GM21381 (cell line): ENCODE measurements at regions not wholly inside any gene's neighbourhood (a gene's known extent, or its start where the extent isn't known, plus 50 kb on each side); places are given as distances from the start of the nearest gene placed in this dataset.

Experiments used
- ATAC-seq: cut with Tn5 transposase; IDR thresholded peaks from one replicate; pipeline ENCODE4 v1.9.1; 2021; ENCODE audit warnings: mild to moderate bottlenecking, moderate library complexity; ENCODE audit not compliant: unreplicated experiment

GRCh38 chr10:43963379-43963778, 314.7 kb upstream of the ZNF32 start:
- no peak for ATAC-seq

GRCh38 chr10:43962346-43963191, 313.9 kb upstream of the ZNF32 start:
- no peak for ATAC-seq

GRCh38 chr10:43961523-43962345, 313.1 kb upstream of the ZNF32 start:
- ATAC-seq, result no peak

- ATAC-seq, result no peak
Observed at GRCh38 chr10:43960981-43961380, 312.3 kb upstream of the ZNF32 start.

DNA sequence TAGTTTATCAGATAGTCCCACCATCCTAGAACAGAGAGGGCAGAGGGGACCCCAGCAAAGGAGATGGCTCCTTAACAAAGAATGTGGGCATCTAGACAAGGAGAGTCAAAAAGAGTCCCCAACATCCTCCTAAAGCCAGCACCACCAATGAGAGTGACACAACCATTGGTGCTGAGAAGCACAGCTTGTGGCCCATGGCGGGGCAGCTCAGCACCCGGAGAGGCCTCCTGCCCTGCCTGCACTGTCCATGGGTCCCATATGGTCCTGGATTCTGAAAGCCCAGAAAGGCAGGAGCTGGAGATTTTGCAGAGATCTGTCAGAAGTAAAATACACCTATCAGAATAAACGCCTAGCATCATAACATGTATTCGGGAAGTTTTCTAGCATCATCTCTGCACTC, 311.8 kb upstream of the ZNF32 start:
- no peak for ATAC-seq

GRCh38 chr10:43960135-43960415, 311.4 kb upstream of the ZNF32 start:
- no peak for ATAC-seq

DNA sequence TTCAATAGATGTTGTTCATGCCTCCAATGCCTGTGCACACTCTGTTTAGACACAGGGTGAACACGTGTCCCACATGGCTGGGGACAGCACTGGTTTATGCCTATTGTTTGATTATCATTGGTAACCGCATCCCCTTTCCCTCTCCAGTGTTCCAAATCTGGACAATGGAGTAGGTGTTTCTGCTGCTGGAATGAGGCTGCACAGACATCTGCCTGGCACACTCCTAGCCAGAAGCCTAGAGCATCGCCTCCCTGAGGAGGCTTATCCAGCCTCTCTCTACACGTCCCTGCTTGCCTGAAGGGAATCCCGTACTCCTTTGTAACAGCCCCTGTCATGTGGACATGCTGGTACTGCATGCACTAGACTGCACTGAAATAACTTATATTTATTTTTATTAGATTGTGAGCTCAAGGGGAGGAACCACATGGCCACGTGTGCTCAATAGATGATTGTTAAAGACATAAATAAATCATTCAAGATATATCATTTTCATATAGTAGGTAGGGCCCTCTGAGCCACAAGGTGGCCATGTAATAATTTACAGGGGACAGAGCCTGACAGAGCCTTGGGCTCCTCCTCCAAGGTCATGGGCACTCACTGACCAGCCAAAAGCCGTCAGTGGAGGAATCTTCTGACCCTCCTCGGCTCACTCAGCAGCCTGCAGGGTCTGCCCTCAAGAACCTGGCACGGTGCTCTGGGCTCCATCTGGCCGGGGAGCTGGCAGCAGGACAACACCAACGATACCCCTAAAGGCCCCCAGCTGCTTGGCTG, 310.9 kb upstream of the ZNF32 start:
- no peak for ATAC-seq

DNA sequence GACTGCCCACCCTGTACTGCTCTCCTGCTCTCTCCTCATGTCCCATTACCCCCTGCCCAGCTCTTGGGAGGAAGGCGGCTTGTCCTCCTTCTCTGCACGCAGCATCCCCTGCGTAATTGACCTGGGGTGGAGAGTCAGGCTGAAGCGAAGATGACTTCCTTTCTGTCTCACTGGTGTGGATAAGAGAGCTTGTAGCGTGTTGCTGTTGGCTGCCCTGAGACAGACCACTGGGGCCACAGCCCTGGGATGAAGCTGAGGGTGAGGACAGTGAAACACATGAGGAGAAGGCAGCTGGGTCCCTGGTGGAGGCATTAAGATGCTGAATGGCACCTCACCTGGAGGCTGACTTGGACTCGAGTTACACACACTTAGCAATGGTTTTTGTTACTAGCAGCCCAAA, 310.3 kb upstream of the ZNF32 start:
- ATAC-seq, result no peak

DNA sequence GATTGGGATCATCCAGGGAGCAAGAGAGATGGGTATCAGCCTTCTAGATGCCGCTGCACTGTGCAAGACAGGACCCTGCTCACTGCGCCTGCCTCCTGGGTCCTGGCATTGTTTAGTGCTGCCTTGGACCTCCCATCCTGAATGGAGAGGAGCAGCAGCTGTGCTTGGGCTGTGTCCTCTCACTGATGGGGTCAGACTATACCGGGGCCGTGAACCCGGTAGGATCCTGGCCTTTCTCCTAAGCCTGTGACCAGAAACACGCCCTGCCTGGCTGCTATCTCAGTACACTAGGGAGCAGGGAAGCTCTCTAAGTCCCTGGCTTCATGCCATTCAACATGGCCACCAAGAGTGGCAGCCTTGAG, 309.4 kb upstream of the ZNF32 start:
- ATAC-seq, result no peak

GRCh38 chr10:43957267-43958070, 308.8 kb upstream of the ZNF32 start:
- ATAC-seq, result no peak

DNA sequence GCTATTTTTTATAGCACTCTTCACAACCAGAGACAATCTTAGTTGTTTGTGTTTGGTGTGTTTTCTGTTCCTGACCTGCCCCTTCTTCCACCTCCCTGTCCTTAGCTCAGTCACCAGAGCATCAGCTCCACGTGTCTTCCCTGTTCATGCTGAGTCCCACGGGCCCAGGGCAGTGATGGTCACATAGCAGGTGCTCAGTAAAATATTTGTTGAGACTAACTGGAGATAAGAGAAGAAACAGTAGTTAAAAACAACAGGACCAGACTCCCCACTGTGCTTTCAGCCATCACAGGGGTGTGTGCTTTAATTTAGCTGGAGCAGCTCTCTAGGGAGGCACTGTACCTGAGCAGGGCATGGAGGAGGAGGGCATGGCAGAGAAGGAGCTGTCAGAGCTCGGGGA, 307.3 kb upstream of the ZNF32 start:
- no peak for ATAC-seq

GRCh38 chr10:43955002-43955596, 306.4 kb upstream of the ZNF32 start:
- no peak for ATAC-seq

GRCh38 chr10:43953672-43954071, 305.0 kb upstream of the ZNF32 start:
- ATAC-seq, result no peak

- no peak for ATAC-seq
Observed at GRCh38 chr10:43952760-43953159, 304.1 kb upstream of the ZNF32 start.

DNA sequence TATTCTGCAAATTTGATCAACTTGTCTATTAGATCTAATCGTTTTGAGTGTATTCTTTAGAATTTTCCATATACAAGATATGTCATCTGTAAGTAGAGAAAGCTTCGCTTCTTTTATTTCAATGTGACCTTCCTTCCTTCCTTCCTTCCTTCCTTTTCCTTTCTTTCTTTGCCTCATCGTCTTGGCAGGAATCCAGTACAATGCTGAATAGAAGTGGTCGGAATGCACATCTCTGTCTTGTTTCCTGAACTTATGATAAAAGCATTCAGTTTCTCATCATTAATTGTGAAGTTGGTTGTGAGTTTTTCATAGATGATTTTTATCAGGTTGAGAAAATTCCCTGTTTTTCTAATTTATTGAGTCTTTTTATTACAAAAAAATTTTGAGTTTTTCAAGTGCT, 300.7 kb upstream of the ZNF32 start:
- no peak for ATAC-seq

DNA sequence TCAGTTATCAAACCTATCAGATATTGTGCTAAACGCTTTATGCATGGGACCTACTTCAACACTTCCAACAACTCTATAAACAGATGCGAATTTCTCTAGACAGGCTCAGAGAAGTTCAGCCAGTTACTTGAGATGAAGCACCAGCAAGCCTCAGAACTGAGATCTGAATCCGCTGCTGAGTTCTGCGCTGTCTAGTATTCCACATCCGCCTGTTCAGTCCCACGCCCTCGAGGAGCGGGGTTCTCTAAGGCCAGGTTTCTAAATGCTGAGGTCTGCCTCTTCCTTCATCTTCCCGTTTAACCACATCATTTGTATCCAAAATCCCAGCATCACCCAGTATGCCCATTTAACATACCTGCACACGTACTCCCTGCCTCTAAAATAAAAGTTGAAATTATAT, 297.8 kb upstream of the ZNF32 start:
- no peak for ATAC-seq

DNA sequence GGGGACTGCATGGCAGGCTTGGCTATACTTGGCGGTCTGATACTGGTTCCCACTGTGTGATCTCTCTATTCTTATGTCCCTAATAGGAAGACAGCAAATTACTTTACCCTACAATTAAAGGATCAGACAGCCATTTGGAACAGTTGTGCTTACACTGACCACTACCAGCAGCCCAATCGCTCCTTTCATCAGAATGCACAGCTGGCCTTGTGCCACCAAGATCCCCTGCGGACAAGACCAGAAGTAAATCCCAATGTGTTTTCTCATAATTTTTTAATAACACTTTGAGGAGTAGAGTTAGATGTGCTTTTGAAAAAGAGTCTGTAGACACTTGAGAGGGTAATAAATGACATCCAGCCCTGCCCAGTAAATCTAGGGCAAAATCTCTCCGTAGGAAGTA, 297.2 kb upstream of the ZNF32 start:
- ATAC-seq, result no peak

- ATAC-seq, result no peak
Observed at GRCh38 chr10:43945094-43945730, 296.5 kb upstream of the ZNF32 start.

DNA sequence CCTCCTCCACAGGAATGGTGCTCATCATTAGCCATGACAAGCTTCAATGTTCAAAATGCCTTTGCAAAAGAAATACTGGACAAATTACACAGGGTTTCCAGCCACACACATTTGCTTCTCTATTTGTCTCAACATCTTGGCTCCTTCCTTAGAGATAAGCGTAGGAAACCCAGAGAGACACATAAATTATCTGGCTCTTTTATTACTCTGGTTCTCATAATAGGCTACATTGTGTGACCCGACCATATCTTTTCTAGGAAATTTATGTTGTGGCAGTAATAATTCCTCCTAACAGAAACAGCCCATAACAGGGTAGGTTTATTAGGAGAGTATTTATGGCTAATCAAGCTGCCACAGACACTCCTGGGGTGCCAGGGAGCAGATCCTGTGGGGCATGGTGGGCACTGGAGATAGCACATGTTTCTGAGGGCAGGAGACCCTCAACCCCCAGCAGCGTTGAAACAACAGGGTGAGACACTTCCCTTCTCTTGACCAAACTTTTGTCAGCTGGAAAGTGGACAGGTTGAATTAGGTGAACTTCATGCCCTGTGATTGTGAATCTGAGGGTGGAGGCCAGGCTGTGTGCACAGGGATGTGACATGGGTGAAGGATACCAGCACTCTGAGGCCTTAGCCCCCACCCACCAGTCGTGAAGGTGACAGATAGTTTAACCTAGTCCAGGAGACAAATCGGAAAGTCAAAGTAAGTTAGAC, 295.9 kb upstream of the ZNF32 start:
- no peak for ATAC-seq
